Lower leg skin (tissue), 3 donors: ENCODE measurements at regions not wholly inside any gene's neighbourhood (a gene's known extent, or its start where the extent isn't known, plus 50 kb on each side); places are given as distances from the start of the nearest gene placed in this dataset.

Source experiments
- POLR2A ChIP-seq, 2 donors: fragments of 450-650 bp; IDR thresholded peaks; one replicate each; pipeline ENCODE4 v1.6.1; 2016 to 2017; ENCODE audit warnings: antibody characterized with exemption in 2 of 2, mild to moderate bottlenecking in 1 of 2, moderate library complexity in 1 of 2
- TF ChIP-seq, protein P1 (sequence below), 3 donors: fragments of 450-650 bp; IDR thresholded peaks; one replicate each; pipeline ENCODE4 v1.5.1; 2016; ENCODE audit warnings: antibody characterized with exemption in 3 of 3, mild to moderate bottlenecking in 3 of 3, moderate library complexity in 2 of 3

DNA sequence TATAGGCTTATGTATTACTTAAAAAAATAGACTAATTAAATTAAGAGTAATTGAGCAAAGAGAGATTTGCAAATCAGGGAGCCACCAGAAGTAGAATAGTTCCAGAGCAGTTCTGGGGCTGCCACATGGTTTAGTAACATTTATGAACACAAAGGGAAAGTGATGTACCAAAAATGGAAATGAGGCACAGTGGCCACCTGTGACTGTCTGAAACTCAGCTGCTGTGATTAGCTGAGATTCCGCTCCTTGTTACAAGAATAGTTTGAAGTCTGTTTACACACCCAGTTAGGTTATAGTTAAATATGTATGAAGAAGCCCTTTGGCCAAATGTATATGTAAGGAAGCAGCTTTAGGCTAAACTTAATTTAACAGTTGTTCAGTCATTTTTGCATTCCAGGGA is 901.5 kb upstream of the CHORDC1 start:
- TF ChIP-seq, protein P1, sequence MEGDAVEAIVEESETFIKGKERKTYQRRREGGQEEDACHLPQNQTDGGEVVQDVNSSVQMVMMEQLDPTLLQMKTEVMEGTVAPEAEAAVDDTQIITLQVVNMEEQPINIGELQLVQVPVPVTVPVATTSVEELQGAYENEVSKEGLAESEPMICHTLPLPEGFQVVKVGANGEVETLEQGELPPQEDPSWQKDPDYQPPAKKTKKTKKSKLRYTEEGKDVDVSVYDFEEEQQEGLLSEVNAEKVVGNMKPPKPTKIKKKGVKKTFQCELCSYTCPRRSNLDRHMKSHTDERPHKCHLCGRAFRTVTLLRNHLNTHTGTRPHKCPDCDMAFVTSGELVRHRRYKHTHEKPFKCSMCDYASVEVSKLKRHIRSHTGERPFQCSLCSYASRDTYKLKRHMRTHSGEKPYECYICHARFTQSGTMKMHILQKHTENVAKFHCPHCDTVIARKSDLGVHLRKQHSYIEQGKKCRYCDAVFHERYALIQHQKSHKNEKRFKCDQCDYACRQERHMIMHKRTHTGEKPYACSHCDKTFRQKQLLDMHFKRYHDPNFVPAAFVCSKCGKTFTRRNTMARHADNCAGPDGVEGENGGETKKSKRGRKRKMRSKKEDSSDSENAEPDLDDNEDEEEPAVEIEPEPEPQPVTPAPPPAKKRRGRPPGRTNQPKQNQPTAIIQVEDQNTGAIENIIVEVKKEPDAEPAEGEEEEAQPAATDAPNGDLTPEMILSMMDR (IDR thresholded peaks at IDR 0.05) = no peak
- no peak for TF ChIP-seq POLR2A (IDR thresholded peaks at IDR 0.05)
